ENCODE measurements at regions not wholly inside any gene's neighbourhood (a gene's known extent, or its start where the extent isn't known, plus 50 kb on each side); places are given as distances from the start of the nearest gene placed in this dataset.
A peak's percentile ranks its signal among the peaks of the same experiment; 100 is the strongest.

DNA sequence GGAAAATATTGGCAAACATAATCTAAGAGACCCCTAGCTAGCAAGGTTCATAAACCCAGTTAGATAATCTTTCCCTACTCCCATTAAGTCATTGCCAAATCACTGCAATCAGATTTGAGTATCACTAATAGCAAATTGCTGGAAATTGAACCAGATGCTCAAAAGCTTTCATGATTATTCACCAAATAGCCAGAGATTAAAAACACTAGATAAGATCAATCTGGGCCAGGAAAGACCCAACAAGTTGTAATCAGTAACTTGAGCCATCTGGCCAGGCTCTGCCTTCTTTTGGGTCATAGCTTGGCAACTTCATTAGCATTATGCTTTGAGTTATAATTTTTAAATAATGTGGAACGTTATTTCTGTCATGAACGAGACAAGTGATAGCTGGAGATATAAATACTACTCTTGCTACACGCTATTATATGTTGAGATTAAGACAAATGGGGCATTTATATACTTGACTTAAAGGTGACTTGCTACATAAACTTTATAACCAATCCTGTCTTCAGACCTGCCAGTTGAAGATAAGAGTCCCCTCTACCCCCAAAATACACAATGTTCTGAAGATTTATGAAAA, 196.6 kb upstream of the EDNRA start:
- no peak overlapping the region for H3K27ac ChIP-seq
- TF ChIP-seq CTCF (conservative IDR thresholded peaks at IDR 0.05) (no peak), ZFX (IDR thresholded peaks at IDR 0.05) (no peak)

DNA sequence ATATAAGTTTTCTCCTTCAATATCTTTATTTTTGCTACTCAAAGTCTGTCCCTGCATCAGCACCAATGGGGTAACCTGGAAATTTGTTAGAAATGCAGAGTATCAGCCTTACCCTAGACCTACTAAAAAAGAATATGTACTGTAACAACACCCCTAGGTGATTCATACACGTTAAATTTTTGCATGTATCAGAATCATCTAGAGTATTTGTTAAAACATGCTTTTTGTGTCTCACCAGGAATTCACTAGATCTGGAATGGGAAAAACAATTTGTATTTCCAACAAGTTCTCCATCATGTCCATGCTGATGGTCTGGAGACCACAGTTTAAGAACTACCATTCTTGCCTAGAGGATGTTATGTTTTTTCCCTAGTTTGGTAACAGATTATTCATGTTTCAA, 196.0 kb upstream of the EDNRA start:
- TF ChIP-seq ZFX (IDR thresholded peaks at IDR 0.05) (no peak), CTCF (conservative IDR thresholded peaks at IDR 0.05) (no peak)
- H3K27ac ChIP-seq: no peak overlapping the region

DNA sequence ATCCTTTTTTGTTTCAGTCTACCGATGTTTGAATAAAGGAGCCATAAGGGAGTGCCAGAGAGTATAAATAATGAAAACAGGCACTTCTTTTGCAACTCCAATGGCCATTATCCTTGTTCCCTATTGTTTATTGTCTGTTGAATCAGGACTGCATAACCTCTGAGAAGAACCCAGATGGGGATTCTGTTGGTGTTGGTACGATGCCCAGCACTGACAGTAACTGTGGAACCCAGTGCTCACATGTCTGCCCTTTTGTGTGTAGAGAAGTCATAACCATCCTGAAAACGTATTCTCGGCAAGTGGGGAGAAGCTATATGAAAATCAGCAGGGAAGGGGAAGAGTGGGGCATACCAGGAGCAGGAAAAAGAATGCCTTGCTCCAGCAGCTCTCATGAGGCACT, 195.1 kb upstream of the EDNRA start:
- H3K27ac ChIP-seq: no peak overlapping the region

GRCh38 chr4:147286846-147287587, 193.9 kb upstream of the EDNRA start:
- H3K27ac ChIP-seq: no peak overlapping the region
- no peak for TF ChIP-seq ZFX (IDR thresholded peaks at IDR 0.05)
- no peak for TF ChIP-seq CTCF (conservative IDR thresholded peaks at IDR 0.05)

More for the DNA sequence above, 195.1 kb upstream of the EDNRA start:
- no peak for TF ChIP-seq ZFX (IDR thresholded peaks at IDR 0.05)
- TF ChIP-seq CTCF (conservative IDR thresholded peaks at IDR 0.05): no peak

GRCh38 chr4:147287588-147287890, 193.4 kb upstream of the EDNRA start:
- H3K27ac ChIP-seq: no peak overlapping the region
- TF ChIP-seq ZFX (IDR thresholded peaks at IDR 0.05) (no peak), CTCF (conservative IDR thresholded peaks at IDR 0.05) (no peak)

- TF ChIP-seq CTCF (conservative IDR thresholded peaks at IDR 0.05) (no peak), ZFX (IDR thresholded peaks at IDR 0.05) (no peak)
- no peak overlapping the region for H3K27ac ChIP-seq
These were observed 192.4 kb upstream of the EDNRA start for GRCh38 chr4:147288512-147288911.

GRCh38 chr4:147289181-147289580, 191.7 kb upstream of the EDNRA start:
- TF ChIP-seq CTCF (conservative IDR thresholded peaks at IDR 0.05) (no peak), ZFX (IDR thresholded peaks at IDR 0.05) (no peak)
- no peak overlapping the region for H3K27ac ChIP-seq

GRCh38 chr4:147292604-147293313, 188.1 kb upstream of the EDNRA start:
- peak overlapping the region; percentile 32 for H3K27ac ChIP-seq

- H3K27ac ChIP-seq: peak overlapping the region; percentile 32
These were observed 187.6 kb upstream of the EDNRA start for GRCh38 chr4:147293314-147293677.
